Activated CD4-positive, alpha-beta T cell treated with anti-CD3 and anti-CD28 coated beads, Interleukin-2, Interleukin-6, amounts not matched to agents 100 ng/mL and 50 ng/mL, durations not matched to agents 16 hours and 8 hours (primary cell): ENCODE measurements at regions not wholly inside any gene's neighbourhood (a gene's known extent, or its start where the extent isn't known, plus 50 kb on each side); places are given as distances from the start of the nearest gene placed in this dataset.
"Not testable (repeated sequence)": the region's sequence is repeated elsewhere in the genome, so short reads cannot be mapped to it uniquely, and the experiment has no call there.

ENCODE experiments used
- DNase-seq: peaks from one replicate; pipeline ENCODE4 v3.0.0-alpha.2; 2020

DNA sequence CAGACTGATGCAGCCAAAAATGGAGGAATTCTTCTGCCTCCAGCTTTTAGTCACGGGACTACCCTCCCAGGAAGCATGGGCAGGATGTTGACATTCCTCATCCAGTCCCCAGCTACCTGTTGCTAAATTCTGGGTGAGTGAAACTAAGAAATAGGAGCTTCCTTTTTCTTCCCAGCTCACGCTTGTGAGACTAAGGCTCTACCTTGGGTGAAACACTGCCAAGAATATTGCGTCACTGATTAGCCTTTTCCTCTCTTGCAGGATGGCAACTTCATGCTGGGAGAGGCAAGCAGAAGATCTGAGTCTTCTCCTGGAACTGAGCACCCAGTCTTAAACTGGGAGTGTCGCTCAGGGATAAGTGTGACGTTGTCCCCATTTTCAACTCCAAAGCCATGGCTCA is 59.7 kb downstream of the RNU2-63P start:
- not testable (repeated sequence) for DNase-seq

DNA sequence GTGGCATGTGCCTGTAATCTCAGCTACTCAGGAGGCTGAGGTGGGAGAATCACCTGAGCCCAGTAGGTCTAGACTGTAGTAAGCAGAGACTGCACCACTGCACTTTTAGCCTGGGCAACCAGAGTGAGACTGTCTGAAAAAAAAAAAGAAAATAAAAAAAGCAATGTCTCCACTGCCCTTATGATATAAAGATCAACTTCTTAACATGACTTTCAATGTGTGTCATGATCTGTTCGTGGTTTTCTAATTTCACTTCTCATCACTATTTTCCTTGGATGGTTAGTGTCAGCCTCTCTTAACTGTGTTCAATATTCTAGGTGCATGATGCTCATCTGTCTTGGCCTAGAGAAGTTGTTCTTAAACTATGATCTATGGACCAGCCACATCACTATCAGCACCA is 67.3 kb downstream of the RNU2-63P start:
- not testable (repeated sequence) for DNase-seq

DNA sequence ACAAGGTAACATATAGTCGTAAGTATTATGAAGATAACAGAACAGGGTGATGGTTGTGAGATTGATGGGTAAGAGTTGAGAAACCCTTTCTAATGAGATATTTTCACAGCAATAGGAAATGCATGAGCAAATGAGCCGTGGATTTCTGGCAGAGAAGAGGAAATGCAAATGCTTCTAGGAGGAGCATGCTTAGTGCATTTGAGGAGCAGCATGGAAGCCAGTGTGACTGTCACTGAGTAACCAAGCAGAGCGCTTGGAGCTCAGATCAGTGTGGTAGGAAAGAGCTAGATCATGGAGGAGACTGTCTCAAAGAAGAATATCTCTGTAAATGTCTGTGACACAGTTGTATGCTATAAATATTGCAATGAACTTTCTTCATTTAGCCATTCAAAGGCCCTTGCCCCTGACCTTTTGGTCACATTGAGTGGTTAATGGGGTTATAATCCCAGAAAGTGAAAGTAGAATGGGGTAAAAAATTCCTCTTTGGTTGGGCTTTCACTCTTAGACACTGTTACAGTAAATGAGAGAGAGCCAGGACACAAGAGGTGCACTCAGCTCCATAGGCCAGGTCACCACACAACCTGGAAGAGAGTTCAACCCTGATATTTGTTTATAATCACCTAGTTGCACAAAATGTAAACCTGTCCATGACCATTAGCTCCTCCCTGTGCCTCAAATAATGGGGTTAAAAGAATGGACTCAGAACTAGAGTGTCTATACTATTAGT is 69.5 kb downstream of the RNU2-63P start:
- not testable (repeated sequence) for DNase-seq

DNA sequence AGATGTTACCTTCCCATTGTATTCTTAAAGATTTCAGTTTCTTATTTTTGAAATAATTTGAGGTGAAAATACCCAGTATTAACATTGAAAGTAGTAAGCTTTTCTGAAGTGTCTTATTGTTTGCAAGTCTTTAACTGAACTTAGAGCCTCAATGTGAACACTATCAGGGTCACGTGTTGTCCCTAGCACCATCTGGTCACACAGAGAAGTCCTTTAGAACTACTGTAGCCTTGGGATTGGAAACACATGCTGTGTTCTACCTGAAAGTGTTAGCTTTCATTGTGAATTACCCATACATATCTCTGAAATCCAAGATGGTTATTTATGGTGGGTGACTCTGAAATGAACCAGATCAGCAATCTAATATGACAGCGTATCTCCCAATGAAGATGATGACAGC is 77.0 kb downstream of the RNU2-63P start:
- not testable (repeated sequence) for DNase-seq

DNA sequence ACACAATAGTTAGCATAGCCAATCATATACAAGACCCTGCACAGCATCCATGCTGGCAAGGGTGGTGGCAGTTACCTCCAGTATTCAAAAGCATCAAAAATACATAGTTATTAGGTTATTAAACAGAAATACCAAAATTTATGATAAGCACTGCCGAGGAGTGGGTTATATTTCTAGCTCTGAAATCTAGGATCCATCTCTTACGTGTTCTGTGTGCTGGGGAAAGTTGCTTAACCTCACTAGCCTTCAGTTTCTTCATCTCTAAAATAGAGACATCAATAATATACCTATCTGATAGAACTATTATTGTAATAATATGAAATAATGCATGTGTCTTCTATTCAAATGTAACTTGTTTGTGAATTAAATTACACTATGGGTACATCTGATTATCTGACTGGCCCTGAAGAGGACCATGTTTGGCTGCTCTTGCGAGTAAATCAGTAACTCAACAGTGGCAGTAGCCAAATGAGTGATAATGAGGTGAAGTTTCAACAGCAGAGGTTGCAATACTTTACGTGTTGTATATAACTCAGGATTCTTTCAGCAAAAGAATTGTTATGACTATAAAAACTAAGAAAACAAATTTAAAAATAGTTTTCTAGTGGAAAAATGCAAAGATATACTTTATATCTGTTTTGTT is 93.5 kb upstream of the RGPD2 start:
- not testable (repeated sequence) for DNase-seq

DNA sequence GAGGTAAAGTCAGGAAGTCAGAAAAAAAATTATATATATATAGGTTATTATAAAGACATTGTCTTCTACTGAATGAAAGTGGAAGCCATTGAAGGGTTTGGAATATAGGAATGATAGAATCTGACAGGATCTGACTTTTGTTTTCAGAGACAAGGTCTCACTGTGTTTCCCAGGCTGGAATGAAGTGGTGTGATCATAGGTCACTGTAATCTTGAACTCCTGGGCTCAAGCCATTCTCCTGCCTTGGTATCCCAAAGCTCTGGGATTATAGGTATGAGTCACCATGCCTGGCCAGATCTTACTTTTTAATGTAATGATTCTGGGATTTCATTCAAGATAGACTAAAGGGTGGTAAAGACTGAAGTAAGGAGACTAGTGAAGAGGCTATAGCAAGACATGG is 91.6 kb upstream of the RGPD2 start:
- not testable (repeated sequence) for DNase-seq

DNA sequence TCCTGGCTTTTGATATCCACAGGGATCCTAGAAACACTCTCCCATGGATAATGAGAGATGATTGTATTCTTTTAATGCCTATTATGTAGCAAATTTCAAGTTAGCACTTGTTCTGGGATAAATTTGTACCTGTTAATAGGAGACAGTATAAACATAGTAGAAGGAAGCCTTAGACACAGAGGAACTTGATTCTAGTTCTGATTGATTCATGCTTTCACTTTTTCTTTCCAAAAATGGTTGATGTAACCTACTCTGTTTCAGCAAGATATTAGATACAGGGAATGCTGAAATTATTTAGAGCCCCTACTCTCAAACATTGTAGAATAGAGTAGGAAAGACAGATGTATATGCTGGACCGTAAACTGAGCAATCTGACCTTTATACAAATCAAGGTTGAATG is 85.3 kb upstream of the RGPD2 start:
- DNase-seq: not testable (repeated sequence)

DNA sequence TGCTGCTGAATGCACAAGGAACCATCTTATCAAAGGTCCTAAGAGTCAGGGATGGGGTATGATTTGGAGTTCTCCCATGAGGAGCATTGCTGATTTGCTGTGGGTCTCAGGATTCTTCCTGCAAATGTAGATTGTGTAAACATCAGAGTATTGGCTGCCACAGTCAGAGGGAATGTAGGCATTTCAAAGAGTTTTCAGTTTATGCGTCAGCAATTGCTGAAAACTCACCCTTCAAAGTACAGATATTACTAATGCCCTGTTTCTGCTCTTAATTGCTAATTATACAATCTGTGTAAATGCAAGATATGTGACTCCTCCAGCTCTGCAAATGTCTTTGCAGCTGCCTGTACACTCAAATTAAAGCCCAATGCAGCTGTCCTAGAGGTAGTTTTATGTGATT is 83.4 kb upstream of the RGPD2 start:
- DNase-seq: peak; percentile 52

DNA sequence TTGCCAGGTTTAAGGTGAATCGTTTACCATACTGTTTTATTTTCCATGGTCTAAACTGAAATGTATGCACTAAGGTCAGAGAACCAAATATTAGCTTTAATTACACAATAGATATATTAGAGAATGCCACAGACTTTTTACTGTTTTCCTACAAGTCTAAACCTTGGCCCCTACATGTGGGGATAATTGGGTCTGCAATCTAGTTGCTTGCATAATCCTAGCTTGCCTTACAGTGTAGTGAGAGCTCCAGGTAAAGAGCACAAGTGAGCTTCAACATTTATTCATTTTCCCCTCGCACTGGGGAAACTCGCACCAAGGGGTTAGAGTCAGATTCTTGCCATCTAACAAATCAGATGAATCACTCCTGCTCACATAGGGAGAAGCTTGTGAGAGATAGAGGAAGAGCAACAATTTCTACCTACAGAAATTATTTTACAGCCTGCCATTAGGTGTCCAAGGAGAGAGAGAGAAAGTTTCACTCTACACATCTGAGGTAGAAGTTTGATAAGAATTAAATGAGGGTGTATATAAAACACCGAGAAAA is 82.0 kb upstream of the RGPD2 start:
- not testable (repeated sequence) for DNase-seq

DNA sequence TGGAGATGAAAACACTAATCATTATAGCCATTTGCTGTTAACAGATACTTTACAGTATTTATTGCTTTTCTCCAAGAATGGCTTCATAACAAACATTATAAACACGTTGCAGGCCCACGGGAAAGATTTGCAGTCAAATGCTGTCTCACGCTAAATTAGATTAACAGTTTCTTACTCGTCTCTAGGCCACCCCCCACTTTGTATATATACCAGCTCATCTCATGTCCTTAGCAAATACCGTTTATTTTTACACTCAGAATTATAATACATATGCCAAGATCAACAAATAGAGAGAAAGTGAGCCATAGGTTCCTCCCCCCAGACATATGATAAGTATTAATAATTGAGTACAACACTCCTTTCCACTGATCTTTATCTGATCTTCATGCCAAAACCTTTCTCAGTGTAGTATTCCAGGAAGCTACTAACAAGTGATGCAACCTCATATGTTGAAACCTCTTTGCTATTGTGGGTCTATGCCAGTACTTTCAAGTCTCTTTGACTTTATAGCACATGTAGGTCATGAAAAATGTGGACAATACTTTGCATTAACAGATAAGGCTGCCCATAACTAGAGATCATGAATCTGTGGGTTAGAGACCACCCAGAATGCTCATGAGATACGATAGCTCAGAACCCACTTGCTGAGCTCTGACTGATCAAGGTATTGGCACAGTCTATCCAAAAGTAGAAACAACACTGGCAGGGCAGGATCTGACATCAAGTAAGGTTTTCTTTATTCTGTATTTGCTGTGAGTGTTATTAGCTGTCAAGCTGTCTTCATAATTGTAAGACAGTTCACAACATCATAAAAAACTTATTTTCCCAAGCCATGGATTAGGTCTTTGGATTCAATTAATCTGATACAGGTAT is 77.9 kb upstream of the RGPD2 start:
- DNase-seq: not testable (repeated sequence)

DNA sequence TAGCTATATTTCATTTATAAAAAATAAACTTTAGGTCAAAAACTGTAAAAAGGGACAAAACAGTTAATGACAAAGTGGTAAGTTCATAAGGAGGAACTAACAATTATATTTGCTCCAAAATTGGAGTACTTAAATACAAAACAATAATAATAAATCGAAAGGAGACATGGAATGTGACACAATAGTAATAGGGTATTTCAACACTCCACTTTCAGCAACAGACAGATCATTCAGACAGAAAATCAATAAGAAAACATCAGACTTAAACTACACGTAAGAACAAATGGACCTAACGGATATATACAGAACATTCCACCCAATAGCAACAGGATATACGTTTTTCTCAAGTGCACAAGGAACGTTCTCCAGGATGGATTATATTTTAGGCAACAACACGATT is 58.1 kb upstream of the RGPD2 start:
- not testable (repeated sequence) for DNase-seq
